ENCODE measurements at regions not wholly inside any gene's neighbourhood (a gene's known extent, or its start where the extent isn't known, plus 50 kb on each side); places are given as distances from the start of the nearest gene placed in this dataset.

DNA sequence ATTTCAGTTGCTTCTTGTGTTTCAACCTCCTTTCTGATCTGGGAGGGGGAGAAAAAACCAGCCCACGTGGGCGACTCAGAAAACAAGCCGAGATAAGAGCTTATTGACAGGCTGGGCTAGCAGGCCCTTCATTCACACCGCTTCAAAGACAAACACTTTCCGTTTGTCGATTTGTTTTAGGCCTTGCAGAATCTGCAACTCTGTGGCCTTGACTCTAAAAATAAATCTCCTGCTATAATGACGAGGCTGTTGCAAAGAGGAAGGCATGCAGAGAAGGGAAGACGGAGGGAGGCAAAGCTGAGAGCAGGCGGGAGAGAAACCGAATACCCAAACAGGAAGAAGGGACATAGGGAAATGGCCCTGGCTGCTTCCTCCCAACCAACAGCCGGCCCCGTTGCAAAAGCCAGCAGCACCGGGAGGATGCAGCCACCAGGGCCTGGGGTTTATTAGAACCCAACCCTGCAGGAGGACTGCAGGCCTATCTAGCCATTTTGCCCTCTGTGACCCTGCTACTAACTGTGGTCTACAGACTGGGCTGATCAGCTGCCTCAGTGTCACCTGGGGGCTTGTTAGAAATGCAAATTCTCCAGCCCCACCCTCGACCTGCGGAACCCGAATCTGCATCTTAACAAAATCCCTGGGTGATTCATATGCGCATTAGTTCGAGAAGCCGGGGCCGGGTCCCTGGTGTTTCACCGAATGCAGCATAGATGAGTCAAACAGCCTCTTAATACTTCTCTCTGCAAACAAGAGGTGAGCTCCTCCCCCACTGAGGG lies 325.5 kb downstream of the BCOR start:
- Histone ChIP-seq H3K27me3 (ENCODE audit: insufficient read depth, low read length) (no peaks in the 10 kb centered on the region), H2BK5ac (ENCODE audit: insufficient read length, low read length) (no peak overlapping the region), H2BK120ac (ENCODE audit: low read depth, low read length, poor library complexity, severe bottlenecking) (no peak overlapping the region), H2BK15ac (ENCODE audit: low read depth, low read length) (no peak overlapping the region), H2BK20ac (ENCODE audit: low read depth, low read length, poor library complexity, severe bottlenecking) (no peak overlapping the region), H2BK12ac (ENCODE audit: insufficient read length, low read depth, low read length) (no peak overlapping the region), H3K18ac (ENCODE audit: insufficient read length, low read depth, low read length) (peak overlapping the region; percentile 27), H3K79me2 (ENCODE audit: insufficient read depth, low read length) (no peaks in the 10 kb centered on the region), H4K91ac (ENCODE audit: insufficient read length, low read depth, low read length) (no peak overlapping the region), H3K79me1 (ENCODE audit: insufficient read depth, low read depth, low read length, poor library complexity, severe bottlenecking) (no peaks in the 10 kb centered on the region), H3K9me3 (ENCODE audit: control insufficient read depth, low read depth, low read length) (no peaks in the 10 kb centered on the region), H4K5ac (ENCODE audit: insufficient read length, low read depth, low read length) (no peak overlapping the region), H2AFZ (ENCODE audit: low read length) (no peak overlapping the region), H3K4me2 (ENCODE audit: insufficient read depth, insufficient read length, low read length) (peak overlapping the region; percentile 50), H3K23ac (ENCODE audit: insufficient read length, low read depth, low read length) (no peak overlapping the region), H3K27ac (ENCODE audit: insufficient read length, low read depth, low read length) (peak overlapping the region; percentile 86), H4K8ac (replicated peaks; ENCODE audit: insufficient read length, low read depth, low read length) (no peak overlapping the region), H3K4ac (ENCODE audit: low read depth, low read length) (no peak overlapping the region), H4K20me1 (ENCODE audit: control insufficient read depth, insufficient read depth, insufficient read length) (no peaks in the 10 kb centered on the region), H2AK5ac (ENCODE audit: insufficient read length, low read length) (no peak overlapping the region), H3K4me1 (ENCODE audit: insufficient read depth, low read length) (peaks cover 24% of the 10 kb centered on the region), H3K56ac (ENCODE audit: insufficient read length, low read depth, low read length) (no peak overlapping the region), H3T11ph (ENCODE audit: low read length) (no peak overlapping the region), H3K9ac (ENCODE audit: extremely low read depth, insufficient read length, low read length) (no peak overlapping the region), H3K23me2 (ENCODE audit: insufficient read length, low read depth, low read length, poor library complexity, severe bottlenecking) (no peaks in the 10 kb centered on the region), H3K14ac (ENCODE audit: insufficient read depth, low read length) (0 out of 2 replicates have a peak overlapping the region, but pooled peaks have one; percentile 5)
- peak overlapping the region; percentile 90 to 98 (median 98) for H3K27ac Mint-ChIP-seq
- peaks cover 62 to 63% of the 10 kb centered on the region in 2 experiments for H3K9me3 Mint-ChIP-seq
- peaks cover 31 to 40% of the 10 kb centered on the region in 2 experiments for H3K4me1 Mint-ChIP-seq
- DNase-seq: peak; percentile 95
- no peak; the same call in 2 of the 3 replicates for TF ChIP-seq CTCF (conservative IDR thresholded peaks at IDR 0.05)
- no CpG with 5 or more reads among the region's 21 CpGs for WGBS (ENCODE audit: extremely low coverage, insufficient read length, low lambda C conversion rate)
- no peaks in the 10 kb centered on the region for H3K27me3 Mint-ChIP-seq (ENCODE audit: low read depth)
- peaks cover 0 to 6% (median 1%) of the 10 kb centered on the region in 3 experiments; a peak in 5 of 7 replicates for H3K36me3 Mint-ChIP-seq (ENCODE audit: insufficient read depth in 1 of 3, low read depth in 3 of 3)
- H3K4me3 Mint-ChIP-seq: peak overlapping the region in 1 of 2 experiments; percentile 30; a peak in 3 of 5 replicates

All from H9 (cell line).